Nucleus accumbens (tissue), 56 donors: ENCODE measurements at regions not wholly inside any gene's neighbourhood (a gene's known extent, or its start where the extent isn't known, plus 50 kb on each side); places are given as distances from the start of the nearest gene placed in this dataset.

Source experiments
- DNase-seq, 56 donors: peaks; one replicate each; lab custom pipeline; 2025; lab: John Stamatoyannopoulos, UW

- no peak for DNase-seq
Observed at GRCh38 chr1:104435255-104435654, 685.6 kb downstream of the AMY1C start.

- no peak for DNase-seq
Observed at GRCh38 chr1:104440011-104440410, 690.3 kb downstream of the AMY1C start.

GRCh38 chr1:104456724-104457123 lies 707.0 kb downstream of the AMY1C start:
- no peak for DNase-seq

GRCh38 chr1:104459886-104460285 lies 710.2 kb downstream of the AMY1C start:
- DNase-seq: no peak

GRCh38 chr1:104460880-104461279 lies 711.2 kb downstream of the AMY1C start:
- DNase-seq: no peak

DNA sequence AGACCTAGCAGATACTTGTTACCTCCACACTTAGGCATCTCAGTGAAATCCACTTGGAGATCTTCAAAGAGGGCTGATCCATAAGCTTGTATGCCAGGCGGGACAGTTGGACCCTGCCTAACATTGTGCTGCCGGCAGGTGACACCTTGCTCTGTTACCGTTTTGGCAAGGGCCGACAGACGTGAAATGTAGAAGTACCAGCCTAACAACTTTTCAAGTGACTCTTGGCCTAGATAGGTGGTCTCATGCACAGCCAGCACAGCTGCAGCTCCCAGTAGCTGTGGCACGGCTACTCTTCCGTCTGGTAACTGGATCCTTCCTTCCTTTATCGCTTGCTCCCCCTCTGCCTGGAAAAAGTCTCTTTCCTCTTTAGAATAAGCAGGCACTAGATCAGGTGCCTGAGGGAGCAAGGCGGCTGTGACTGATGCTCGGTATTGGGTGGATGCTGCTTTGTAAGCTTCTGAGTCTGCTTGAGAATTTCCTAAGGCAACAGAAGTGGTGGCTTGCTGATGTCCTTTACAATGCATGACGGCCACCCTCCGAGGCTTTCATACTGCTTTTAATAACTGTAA lies 713.5 kb downstream of the AMY1C start:
- DNase-seq: no peak

DNA sequence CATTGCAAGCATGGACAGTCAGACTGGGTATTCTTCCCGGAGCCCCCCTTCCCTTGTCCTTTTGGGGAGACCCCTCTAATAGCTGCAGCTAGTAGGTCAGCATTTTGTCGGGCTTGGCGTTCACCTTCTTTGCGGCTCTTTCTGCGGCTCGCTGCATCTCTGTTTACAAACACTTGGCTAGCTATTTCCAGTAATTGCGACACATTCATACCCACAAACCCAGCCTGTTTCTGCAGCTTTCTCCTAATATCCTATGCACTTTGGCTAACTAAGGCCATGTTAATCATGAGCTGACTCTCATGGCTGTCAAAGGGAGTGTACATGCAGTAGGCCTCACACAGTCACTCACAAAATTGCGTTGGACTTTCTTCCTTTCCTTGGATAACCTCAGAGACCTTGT lies 716.4 kb downstream of the AMY1C start:
- DNase-seq: no peak

- DNase-seq: no peak
Observed at GRCh38 chr1:104467590-104467989, 717.9 kb downstream of the AMY1C start.

GRCh38 chr1:104468282-104468681 lies 718.6 kb downstream of the AMY1C start:
- DNase-seq: no peak

- DNase-seq: no peak
Observed at GRCh38 chr1:104476126-104476525, 726.4 kb downstream of the AMY1C start.

- DNase-seq: no peak
Observed at GRCh38 chr1:104488296-104489015, 738.8 kb downstream of the AMY1C start.

- no peak for DNase-seq
Observed at GRCh38 chr1:104526158-104526795, 776.6 kb downstream of the AMY1C start.

DNA sequence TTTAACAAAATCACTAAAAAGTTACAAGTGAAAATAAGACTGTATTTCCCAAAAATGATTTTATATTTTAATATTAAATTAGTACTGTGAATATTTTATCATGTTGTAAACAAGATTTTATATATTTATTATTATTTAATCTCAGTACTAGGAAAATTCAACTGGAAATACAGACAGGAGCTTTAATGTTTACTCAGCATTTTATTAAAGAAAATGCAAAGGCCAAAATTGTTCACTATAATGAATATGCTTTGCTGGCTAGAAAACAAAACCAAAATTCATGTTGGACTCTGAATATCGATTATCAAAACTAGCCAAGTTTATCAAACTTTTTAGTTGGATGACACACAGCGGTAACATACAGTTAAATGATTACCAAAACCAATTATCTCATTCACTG lies 782.3 kb downstream of the AMY1C start:
- no peak for DNase-seq

DNA sequence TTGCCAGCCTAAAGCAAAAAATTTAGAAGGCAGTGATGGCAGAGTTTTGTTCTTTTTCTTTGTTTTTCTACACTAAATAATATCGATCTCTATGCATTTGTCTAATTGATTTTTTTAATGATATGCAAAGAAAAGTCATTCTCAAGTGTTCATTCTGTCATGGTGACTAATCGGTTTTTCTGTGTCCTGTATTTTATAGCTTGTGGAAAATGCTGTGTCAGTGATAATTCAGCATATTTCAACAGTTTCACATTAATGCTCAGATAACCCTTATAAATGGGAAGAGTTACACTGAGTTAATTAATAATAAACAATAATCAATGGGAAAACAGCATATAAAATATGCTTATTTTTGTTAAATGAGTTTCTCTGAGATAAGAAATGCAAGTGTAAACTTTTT lies 824.9 kb downstream of the AMY1C start:
- no peak for DNase-seq

DNA sequence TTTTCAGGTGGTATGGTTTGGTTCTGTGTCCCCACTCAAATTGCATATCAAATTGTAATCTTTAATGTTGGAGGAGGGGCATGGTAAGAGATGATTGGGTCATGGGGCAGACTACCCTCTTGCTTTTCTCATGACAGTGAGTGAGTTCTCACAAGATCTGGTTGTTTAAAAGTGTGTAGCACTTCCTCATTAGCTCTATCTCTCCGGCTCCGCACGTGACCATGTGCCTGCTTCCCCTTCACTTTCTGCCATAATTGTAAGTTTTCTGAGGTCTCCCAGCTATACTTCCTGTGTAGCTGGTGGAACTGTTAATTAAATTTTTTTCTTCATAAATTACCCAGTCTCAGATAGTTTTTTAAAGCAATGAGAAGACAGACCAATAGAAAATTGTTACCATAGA lies 843.2 kb downstream of the AMY1C start:
- DNase-seq: peak in 1 of 56 donors; percentile 1

DNA sequence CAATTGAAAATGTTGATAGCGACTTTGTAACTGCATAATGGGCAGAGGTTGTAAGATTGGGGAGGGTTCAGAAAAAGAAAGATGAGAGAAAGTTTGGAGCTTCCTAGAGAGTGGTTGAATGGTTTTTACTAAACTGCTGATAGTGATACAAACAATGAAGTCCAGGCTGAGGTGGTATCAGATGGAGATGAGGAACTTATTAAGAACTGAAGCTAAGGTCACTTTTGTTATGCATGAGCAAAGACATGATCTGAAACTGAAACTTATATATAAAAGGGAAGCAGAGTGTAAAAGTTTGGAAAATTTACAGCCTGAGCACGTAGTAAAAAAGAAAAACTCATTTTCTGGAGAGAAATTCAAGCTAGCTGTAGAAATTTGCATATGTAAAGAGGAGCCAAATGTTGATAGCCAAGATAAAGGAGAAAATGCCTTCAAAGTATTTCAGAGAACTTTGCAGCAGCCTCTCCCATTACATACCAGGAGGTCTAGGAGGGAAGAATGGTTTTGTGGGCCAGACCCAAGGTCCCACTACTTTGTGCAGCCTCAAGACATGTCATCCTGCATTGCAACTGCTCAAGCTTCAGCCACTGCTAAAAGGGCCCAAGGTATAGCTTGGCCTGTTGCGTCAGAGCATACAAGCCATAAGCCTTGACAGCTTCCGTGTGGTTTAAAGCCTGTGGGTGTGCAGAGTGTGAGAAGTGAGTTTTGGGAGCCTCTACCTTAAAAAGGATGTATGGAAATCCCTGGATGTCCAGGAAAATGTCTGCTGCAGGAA lies 843.9 kb downstream of the AMY1C start:
- no peak for DNase-seq

GRCh38 chr1:104617474-104617873 lies 867.8 kb downstream of the AMY1C start:
- no peak for DNase-seq

- no peak for DNase-seq
Observed at GRCh38 chr1:104621221-104621620, 871.5 kb downstream of the AMY1C start.

GRCh38 chr1:104624538-104624937 lies 874.8 kb downstream of the AMY1C start:
- DNase-seq: no peak

GRCh38 chr1:104629589-104629988 lies 879.9 kb downstream of the AMY1C start:
- DNase-seq: no peak

GRCh38 chr1:104630567-104631149 lies 881.0 kb downstream of the AMY1C start:
- DNase-seq: no peak
